ENCODE measurements at regions not wholly inside any gene's neighbourhood (a gene's known extent, or its start where the extent isn't known, plus 50 kb on each side); places are given as distances from the start of the nearest gene placed in this dataset.

DNA sequence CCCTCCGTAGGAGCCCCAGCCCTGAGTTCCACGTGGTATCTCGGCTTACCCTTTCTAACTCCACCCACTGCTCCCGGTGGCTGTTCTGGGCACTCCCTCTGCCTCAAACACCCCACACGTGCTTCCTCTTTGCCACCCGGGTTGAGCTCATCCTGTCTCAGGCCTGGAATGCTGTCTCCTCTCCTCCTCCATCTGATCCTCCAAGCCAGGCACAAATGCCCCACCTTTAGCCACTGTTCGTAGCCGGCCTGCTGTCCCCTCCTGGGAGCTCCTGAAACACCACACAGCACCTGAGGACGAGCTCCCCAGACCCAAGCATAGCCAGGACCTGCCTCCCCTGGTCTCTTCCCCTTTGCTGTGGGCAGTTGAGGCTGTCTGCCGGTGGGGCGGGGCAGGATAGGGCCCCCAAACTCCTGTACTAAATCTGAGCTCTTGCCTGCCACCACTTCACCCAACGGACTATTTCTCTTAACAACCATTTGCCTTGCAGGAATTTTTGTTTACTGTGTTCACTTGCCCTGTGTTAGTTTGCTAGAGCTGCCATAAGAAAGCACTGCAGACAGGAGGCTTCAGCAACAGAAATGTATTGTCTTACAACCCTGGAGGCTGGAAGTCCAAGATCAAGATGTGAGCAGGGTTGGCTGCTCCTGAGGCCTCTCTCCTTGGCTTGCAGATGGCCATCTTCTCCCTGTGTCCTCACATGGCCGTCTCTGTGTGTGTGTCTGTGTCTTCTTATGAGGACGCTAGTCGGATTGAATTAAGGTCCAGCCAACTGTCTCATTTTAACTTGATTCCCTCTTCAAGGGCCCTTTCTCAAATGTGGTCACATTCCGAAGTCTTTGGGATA is 58.3 kb upstream of the SHH start:
- no TSS peak for BruUV-seq (replicated peaks)
- H3K23ac ChIP-seq (ENCODE audit: low read depth, low read length) = no peak overlapping the region

More for the DNA sequence above, 58.3 kb upstream of the SHH start:
- Histone ChIP-seq H3K4me3 (ENCODE audit: insufficient read depth, low read depth, low read length) (no peak overlapping the region), H2BK20ac (ENCODE audit: low read depth, low read length) (no peak overlapping the region), H4K91ac (ENCODE audit: insufficient read depth, low read depth, low read length) (no peak overlapping the region), H3K4me1 (ENCODE audit: control insufficient read depth, insufficient read depth, low read length) (no peaks in the 10 kb centered on the region), H3K9me1 (ENCODE audit: insufficient read depth, low read length) (no peaks in the 10 kb centered on the region), H4K5ac (ENCODE audit: low read depth, low read length) (no peak overlapping the region), H2AK9ac (replicated peaks; ENCODE audit: low read depth, low read length, poor library complexity) (no peak overlapping the region), H2BK5ac (ENCODE audit: low read depth, low read length, poor library complexity, severe bottlenecking) (no peak overlapping the region), H2BK15ac (ENCODE audit: low read depth, low read length) (no peak overlapping the region), H3K4ac (ENCODE audit: low read depth, low read length) (no peak overlapping the region), H3K9ac (ENCODE audit: low read depth, low read length) (no peak overlapping the region), H3K79me1 (ENCODE audit: low read depth in 1 of 2, low read length in 2 of 2) (no peaks in the 10 kb centered on the region), H3K18ac (ENCODE audit: low read depth, low read length) (no peak overlapping the region), H4K20me1 (ENCODE audit: insufficient read depth, low read length) (no peaks in the 10 kb centered on the region), H3K56ac (ENCODE audit: extremely low read depth, insufficient read depth, low read length) (no peak overlapping the region), H2AK5ac (ENCODE audit: low read depth, low read length) (no peak overlapping the region), H2BK120ac (ENCODE audit: low read depth, low read length) (no peak overlapping the region), H3K36me3 (ENCODE audit: control insufficient read depth, insufficient read depth, low read length) (no peaks in the 10 kb centered on the region), H3K9me3 (ENCODE audit: control insufficient read depth, insufficient read depth, low read length) (peaks cover 6% of the 10 kb centered on the region; the same call in 1 of the 2 replicates), H4K8ac (ENCODE audit: low read depth in 2 of 2, low read length in 2 of 2) (no peak overlapping the region), H3K14ac (replicated peaks; ENCODE audit: low read depth, low read length) (no peak overlapping the region), H3K4me2 (ENCODE audit: low read depth, low read length) (no peak overlapping the region), H2AFZ (replicated peaks; ENCODE audit: low read length, poor library complexity) (no peak overlapping the region), H3K27me3 (ENCODE audit: control insufficient read depth, insufficient read depth, low read length) (no peaks in the 10 kb centered on the region), H3K27ac (ENCODE audit: insufficient read depth, low read length) (no peak overlapping the region)
- POLR2A ChIA-PET (ENCODE audit: unreplicated experiment) = no interaction called here
- intact Hi-C loops (cut with micrococcal nuclease) = no loop called here
- CTCF ChIA-PET = no interaction called here
- dilution Hi-C loops (cut with HindIII; ENCODE audit: low sequenced_read_pairs, unreplicated experiment) = no loop called here
- no peak for ATAC-seq (ENCODE audit: low read depth)
- DNase-seq = no peak
- in situ Hi-C loops (cut with MboI; ENCODE audit: low sequenced_read_pairs) = no loop called here
- TF ChIP-seq MAFK (IDR thresholded peaks at IDR 0.05; ENCODE audit: low read depth, low read length) (no peak), SMC3 (IDR thresholded peaks at IDR 0.05; ENCODE audit: low read depth, low read length) (no peak), CTCF (conservative IDR thresholded peaks at IDR 0.05; ENCODE audit: low read depth, low read length) (no peak), FOS (IDR thresholded peaks at IDR 0.05; ENCODE audit: low read depth, low read length) (no peak), ELK1 (IDR thresholded peaks at IDR 0.05; ENCODE audit: borderline replicate concordance, low read depth, low read length) (no peak), MXI1 (IDR thresholded peaks at IDR 0.05; ENCODE audit: borderline replicate concordance, low read depth, low read length) (no peak), CEBPB (IDR thresholded peaks at IDR 0.05; ENCODE audit: low read depth, low read length) (no peak), USF2 (IDR thresholded peaks at IDR 0.05; ENCODE audit: low read depth, low read length) (no peak), RFX5 (IDR thresholded peaks at IDR 0.05; ENCODE audit: low read depth, low read length) (no peak)
- 41% methylated on average over 4 of the region's 16 CpGs; no CpG with 5 or more reads in 1 of the 2 experiments for WGBS, 2 experiments (ENCODE audit: extremely low coverage in 2 of 2, insufficient read length in 1 of 2)
